Activated CD8-positive, alpha-beta memory T cell treated with anti-CD3 and anti-CD28 coated beads for 36 hours (primary cell): ENCODE measurements at regions not wholly inside any gene's neighbourhood (a gene's known extent, or its start where the extent isn't known, plus 50 kb on each side); places are given as distances from the start of the nearest gene placed in this dataset.

ENCODE experiments used
- CTCF ChIA-PET: fragments of 350-600 bp; sonication (Branson Sonifier 250); formaldehyde crosslinking; loops from one replicate; lab custom pipeline; 2021; ENCODE audit warnings: antibody characterized with exemption; lab: Charles Lee
- POLR2A ChIA-PET: fragments of 350-600 bp; sonication (Branson Sonifier 250); formaldehyde crosslinking; loops from one replicate; lab custom pipeline; 2021; ENCODE audit warnings: antibody characterized with exemption; lab: Charles Lee

- ChIA-PET POLR2A (no interaction called here), CTCF (no interaction called here)
Observed at GRCh38 chr10:110443239-110444003, 54.3 kb upstream of the DUSP5 start.

GRCh38 chr10:110444004-110444337, 53.7 kb upstream of the DUSP5 start:
- ChIA-PET POLR2A (no interaction called here), CTCF (no interaction called here)

GRCh38 chr10:110445871-110446270, 51.8 kb upstream of the DUSP5 start:
- POLR2A ChIA-PET = no interaction called here
- CTCF ChIA-PET = interaction anchor here (1.1 kb wide), 1 partner anchor 92 kb away, joined by 3 read pairs; no protein-coding TSS in a partner anchor

- ChIA-PET POLR2A (interaction anchor here (0.6 kb wide), 1 partner anchor 41 kb away, joined by 18 read pairs; no protein-coding TSS in a partner anchor), CTCF (interaction anchor here (1.1 kb wide), 1 partner anchor 92 kb away, joined by 3 read pairs; no protein-coding TSS in a partner anchor)
Observed at GRCh38 chr10:110446277-110446676, 51.4 kb upstream of the DUSP5 start.

- POLR2A ChIA-PET = interaction anchor here (0.6 kb wide), 1 partner anchor 40 kb away, joined by 18 read pairs; no protein-coding TSS in a partner anchor
- CTCF ChIA-PET = interaction anchor here (1.1 kb wide), 1 partner anchor 93 kb away, joined by 3 read pairs; no protein-coding TSS in a partner anchor
Observed at GRCh38 chr10:110446954-110447608, 50.6 kb upstream of the DUSP5 start.

- POLR2A ChIA-PET = no interaction called here
- CTCF ChIA-PET = no interaction called here
Observed at GRCh38 chr10:110447886-110448285, 49.8 kb upstream of the DUSP5 start.
